ENCODE measurements at regions not wholly inside any gene's neighbourhood (a gene's known extent, or its start where the extent isn't known, plus 50 kb on each side); places are given as distances from the start of the nearest gene placed in this dataset.
"Not testable (repeated sequence)": the region's sequence is repeated elsewhere in the genome, so short reads cannot be mapped to it uniquely, and the experiment has no call there.

GRCh38 chr4:20196476-20196875 lies 55.2 kb upstream of the SLIT2 start:
- DNase-seq (ENCODE audit: low read depth, low spot score), result no peak

- no peak for DNase-seq (ENCODE audit: low read depth, low spot score)
Observed at GRCh38 chr4:20195071-20195885, 56.4 kb upstream of the SLIT2 start.

GRCh38 chr4:20194123-20195013 lies 57.3 kb upstream of the SLIT2 start:
- no peak for DNase-seq (ENCODE audit: low read depth, low spot score)

GRCh38 chr4:20193141-20193936 lies 58.4 kb upstream of the SLIT2 start:
- no peak for DNase-seq (ENCODE audit: low read depth, low spot score)

GRCh38 chr4:20192736-20193135 lies 59.0 kb upstream of the SLIT2 start:
- DNase-seq (ENCODE audit: low read depth, low spot score), result no peak

GRCh38 chr4:20185103-20185502 lies 66.6 kb upstream of the SLIT2 start:
- no peak for DNase-seq (ENCODE audit: low read depth, low spot score)

GRCh38 chr4:20183131-20183530 lies 68.6 kb upstream of the SLIT2 start:
- not testable (repeated sequence) for DNase-seq (ENCODE audit: low read depth, low spot score)

- DNase-seq (ENCODE audit: low read depth, low spot score), result no peak
Observed at GRCh38 chr4:20181926-20182325, 69.8 kb upstream of the SLIT2 start.

GRCh38 chr4:20180509-20180908 lies 71.2 kb upstream of the SLIT2 start:
- DNase-seq (ENCODE audit: low read depth, low spot score), result no peak

- no peak for DNase-seq (ENCODE audit: low read depth, low spot score)
Observed at GRCh38 chr4:20178902-20179576, 72.7 kb upstream of the SLIT2 start.

DNA sequence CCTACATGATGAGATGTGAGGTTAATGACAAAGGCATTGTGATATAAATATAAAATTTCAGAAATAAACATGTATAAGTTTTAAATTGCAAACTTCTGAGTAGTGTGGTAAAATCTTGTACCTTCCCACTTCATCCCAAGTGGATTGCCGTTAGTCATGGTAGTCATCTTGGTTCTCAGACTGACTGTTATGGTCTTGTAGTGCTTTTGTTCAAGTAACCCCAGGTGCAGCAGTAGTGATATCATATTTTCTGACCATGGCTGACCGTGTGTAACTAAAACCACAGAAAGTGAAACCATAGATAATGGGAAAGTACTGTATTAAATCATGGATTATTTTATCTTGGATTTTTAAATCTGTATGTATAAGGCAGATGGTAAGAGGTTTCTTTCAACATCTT lies 74.8 kb upstream of the SLIT2 start:
- DNase-seq (ENCODE audit: low read depth, low spot score), result no peak

DNA sequence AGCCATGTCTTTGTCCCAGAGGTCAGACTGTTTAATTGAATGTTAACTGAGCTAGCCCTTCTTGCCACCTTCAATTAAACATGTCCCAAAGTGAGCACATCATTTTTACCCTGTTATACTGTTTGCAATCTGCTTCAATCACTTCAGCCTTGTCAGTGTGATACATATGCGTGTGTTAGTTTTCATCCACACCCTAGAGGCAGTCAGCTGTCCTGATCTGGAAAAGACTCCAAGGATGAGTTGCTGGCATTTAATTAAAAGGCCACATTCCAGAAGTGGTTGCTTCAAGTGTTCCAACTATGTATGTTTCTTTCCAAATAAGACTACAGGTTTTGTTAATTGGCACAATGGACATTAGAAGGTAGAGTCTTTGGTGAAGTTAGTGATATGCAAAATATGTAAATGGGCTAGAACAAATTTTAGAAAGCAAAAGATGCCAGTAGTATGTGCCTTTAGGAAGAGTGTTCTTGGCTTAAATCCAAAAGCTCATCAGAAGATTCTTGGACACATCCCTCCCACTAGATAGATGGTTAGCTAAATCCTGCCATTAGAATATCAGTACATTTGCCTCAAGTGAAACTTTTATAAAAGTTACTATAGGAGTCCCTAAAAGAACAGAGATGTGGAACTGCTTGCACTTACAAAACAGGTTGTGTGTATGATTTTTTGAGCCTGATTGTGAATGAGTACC lies 79.5 kb upstream of the SLIT2 start:
- no peak for DNase-seq (ENCODE audit: low read depth, low spot score)

DNA sequence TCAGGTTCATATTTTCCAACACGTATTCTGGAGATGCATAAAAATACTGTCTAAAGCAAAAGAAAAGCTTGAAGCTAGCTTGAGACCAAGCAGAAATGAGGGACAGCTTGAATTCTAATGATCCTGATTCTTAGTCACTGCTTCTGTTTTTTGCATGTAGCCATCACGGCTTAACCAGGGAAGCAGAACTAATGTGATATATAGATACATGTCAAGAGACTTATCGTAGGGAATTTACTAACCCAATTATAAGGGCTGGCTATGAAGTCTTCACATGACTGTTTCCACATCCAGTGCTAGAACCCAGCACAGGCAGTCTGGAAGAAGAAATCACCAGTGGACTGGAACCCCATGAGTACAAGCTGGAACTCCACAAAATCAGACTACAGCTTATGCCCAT lies 85.2 kb upstream of the SLIT2 start:
- DNase-seq (ENCODE audit: low read depth, low spot score), result no peak

- no peak for DNase-seq (ENCODE audit: low read depth, low spot score)
Observed at GRCh38 chr4:20159516-20159915, 92.2 kb upstream of the SLIT2 start.

- no peak for DNase-seq (ENCODE audit: low read depth, low spot score)
Observed at GRCh38 chr4:20158195-20158594, 93.5 kb upstream of the SLIT2 start.

GRCh38 chr4:20151436-20151835 lies 100.3 kb upstream of the SLIT2 start:
- no peak for DNase-seq (ENCODE audit: low read depth, low spot score)

GRCh38 chr4:20149143-20149542 lies 102.6 kb upstream of the SLIT2 start:
- not testable (repeated sequence) for DNase-seq (ENCODE audit: low read depth, low spot score)

- no peak for DNase-seq (ENCODE audit: low read depth, low spot score)
Observed at GRCh38 chr4:20137176-20137575, 114.5 kb upstream of the SLIT2 start.

- no peak for DNase-seq (ENCODE audit: low read depth, low spot score)
Observed at GRCh38 chr4:20127626-20128025, 124.1 kb upstream of the SLIT2 start.

DNA sequence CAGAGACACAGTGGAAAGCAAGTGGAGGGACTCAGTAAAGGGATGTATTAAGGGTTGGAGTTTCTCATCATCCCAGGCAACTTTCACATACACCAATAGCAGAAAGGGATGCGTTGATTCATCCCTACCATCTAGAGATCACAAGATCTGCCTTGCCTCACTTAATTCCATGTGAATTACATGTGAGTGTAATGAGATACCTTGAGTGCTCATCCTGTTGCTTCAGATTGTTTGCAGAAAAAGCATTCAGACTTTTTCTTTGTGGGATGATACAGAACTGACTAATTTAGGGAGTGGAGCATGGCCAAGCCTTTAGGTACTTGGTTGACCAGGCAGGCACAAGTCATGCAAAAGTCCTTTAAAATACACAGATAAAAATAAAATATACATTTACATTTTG lies 124.8 kb upstream of the SLIT2 start:
- no peak for DNase-seq (ENCODE audit: low read depth, low spot score)

Measured in iPS DF 19.7 (cell line).